Activated CD4-positive, alpha-beta T cell treated with anti-CD3 and anti-CD28 coated beads, Interleukin-2, amount 10 ng/mL, durations not matched to agents 7 days and 5 days (primary cell): ENCODE measurements at regions not wholly inside any gene's neighbourhood (a gene's known extent, or its start where the extent isn't known, plus 50 kb on each side); places are given as distances from the start of the nearest gene placed in this dataset.

Source experiments
- CTCF ChIA-PET: fragments of 350-600 bp; sonication (Branson Sonifier 250); formaldehyde crosslinking; loops from one replicate; lab custom pipeline; 2021; ENCODE audit warnings: antibody characterized with exemption; lab: Charles Lee
- POLR2A ChIA-PET: fragments of 350-600 bp; sonication (Branson Sonifier 250); formaldehyde crosslinking; loops from one replicate; lab custom pipeline; 2021; ENCODE audit warnings: antibody characterized with exemption; lab: Charles Lee
- DNase-seq: peaks from one replicate; pipeline ENCODE4 v3.0.0-alpha.2; 2020
- H3K27ac Mint-ChIP-seq: one replicate; pipeline ENCODE4 v1.8.0; 2021; ENCODE audit warnings: mild to moderate bottlenecking, moderate library complexity, mixed read lengths
- H3K27me3 Mint-ChIP-seq: one replicate; pipeline ENCODE4 v1.8.0; 2021; ENCODE audit warnings: mixed read lengths
- H3K36me3 Mint-ChIP-seq: one replicate; pipeline ENCODE4 v1.8.0; 2021; ENCODE audit warnings: low read depth, mixed read lengths
- H3K4me1 Mint-ChIP-seq: one replicate; pipeline ENCODE4 v1.8.0; 2021; ENCODE audit warnings: mixed read lengths
- H3K4me3 Mint-ChIP-seq: one replicate; pipeline ENCODE4 v1.8.0; 2021; ENCODE audit warnings: mild to moderate bottlenecking, moderate library complexity, mixed read lengths
- H3K9me3 Mint-ChIP-seq: one replicate; pipeline ENCODE4 v1.8.0; 2021; ENCODE audit warnings: mixed read lengths

- Mint-ChIP-seq H3K36me3 (no peaks in the 10 kb centered on the region), H3K27me3 (no peaks in the 10 kb centered on the region), H3K4me3 (no peak overlapping the region), H3K4me1 (no peaks in the 10 kb centered on the region), H3K9me3 (no peaks in the 10 kb centered on the region), H3K27ac (no peak overlapping the region)
- ChIA-PET CTCF (no interaction called here), POLR2A (no interaction called here)
- no peak for DNase-seq
Measured at GRCh38 chr6:62338477-62338876, 52.5 kb upstream of the KHDRBS2 start.
